ENCODE measurements at regions not wholly inside any gene's neighbourhood (a gene's known extent, or its start where the extent isn't known, plus 50 kb on each side); places are given as distances from the start of the nearest gene placed in this dataset.

DNA sequence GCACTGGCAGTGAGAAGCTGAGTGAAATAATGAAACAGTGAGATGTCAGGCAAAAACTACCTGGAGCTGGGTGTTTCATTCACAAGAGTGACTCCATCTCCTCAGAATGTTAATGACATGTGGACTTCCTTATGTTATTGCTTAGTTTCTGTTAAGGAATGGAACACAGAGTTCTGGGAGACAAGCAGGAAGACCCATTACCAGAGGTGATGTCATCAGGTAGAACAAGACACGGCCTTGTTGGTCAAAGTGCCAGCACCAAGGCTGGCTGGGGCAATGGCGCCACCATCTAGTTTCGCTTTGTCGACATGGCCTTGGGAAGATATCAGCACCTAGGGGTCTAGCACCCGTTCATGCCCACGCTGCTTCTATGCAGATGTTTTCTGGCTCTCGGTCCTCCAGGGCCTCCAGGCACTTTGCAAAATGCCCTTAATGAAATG lies 252.2 kb downstream of the FAM43A start:
- TF ChIP-seq EP300 (conservative IDR thresholded peaks at IDR 0.05; ENCODE audit: poor library complexity, severe bottlenecking) (no peak), EZH2 (IDR thresholded peaks at IDR 0.05; ENCODE audit: borderline replicate concordance, insufficient read depth, low read length, poor library complexity, severe bottlenecking) (no peak), SMC3 (conservative IDR thresholded peaks at IDR 0.05; ENCODE audit: poor library complexity) (no peak), TAF1 (IDR thresholded peaks at IDR 0.05; ENCODE audit: low read depth) (no peak), RAD21 (conservative IDR thresholded peaks at IDR 0.05) (no peak)
- Histone ChIP-seq H3K36me3 (ENCODE audit: insufficient read depth, low read length) (no peaks in the 10 kb centered on the region), H2AFZ (ENCODE audit: low read depth, low read length) (no peak overlapping the region), H3F3A (ENCODE audit: insufficient read depth, low read length, poor library complexity, severe bottlenecking) (no peaks in the 10 kb centered on the region), H4K20me1 (ENCODE audit: insufficient read depth) (no peaks in the 10 kb centered on the region), H3K27ac (ENCODE audit: low read length) (no peak overlapping the region), H3K79me2 (replicated peaks; ENCODE audit: insufficient read depth, low read length) (no peaks in the 10 kb centered on the region), H3K9me2 (ENCODE audit: insufficient read depth, low read length) (no peaks in the 10 kb centered on the region), H3K9me3 (ENCODE audit: low read length) (no peaks in the 10 kb centered on the region), H3K4me2 (ENCODE audit: low read length) (no peak overlapping the region), H3K27me3 (ENCODE audit: insufficient read depth, low read depth, low read length) (no peaks in the 10 kb centered on the region), H3K9ac (ENCODE audit: low read length) (no peak overlapping the region), H3K4me3 (ENCODE audit: low read length) (no peak overlapping the region)

DNA sequence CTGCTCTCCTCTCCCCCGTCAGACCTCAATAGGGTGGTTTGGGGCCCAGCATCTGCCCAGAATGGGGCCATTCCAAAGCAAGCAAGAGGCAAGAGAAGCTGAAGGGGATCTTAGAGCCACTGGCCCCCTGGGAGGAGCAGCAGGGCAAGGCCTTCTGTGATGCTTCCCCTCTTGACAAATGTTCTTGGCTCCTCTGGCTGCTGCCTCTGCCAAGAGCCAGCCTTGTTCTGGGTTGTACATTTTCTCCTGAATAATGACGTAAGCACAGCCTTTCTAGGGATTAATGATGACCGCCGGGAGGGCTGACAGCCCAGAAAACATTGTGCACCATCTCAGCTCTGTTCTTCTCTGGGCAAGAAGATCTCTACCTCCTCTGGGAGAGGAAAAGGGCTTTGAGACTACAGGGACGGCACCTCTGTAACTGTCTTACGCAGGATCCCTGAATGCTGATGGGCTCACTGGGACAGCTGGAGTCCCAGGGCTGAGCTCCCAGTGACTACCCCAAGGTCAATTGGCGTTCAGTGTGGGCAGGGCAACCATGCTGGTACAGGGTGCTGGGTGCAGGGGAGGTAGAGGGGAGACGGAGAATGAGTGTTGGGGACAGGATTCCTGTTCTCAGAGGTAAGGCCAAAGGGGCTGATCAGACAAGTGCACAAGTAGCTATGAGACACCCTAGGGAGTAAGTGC lies 253.3 kb downstream of the FAM43A start:
- H3K9me2 ChIP-seq (ENCODE audit: insufficient read depth, low read length) = no peaks in the 10 kb centered on the region
- H3K9ac ChIP-seq (ENCODE audit: low read length) = no peak overlapping the region
- H3K79me2 ChIP-seq (replicated peaks; ENCODE audit: insufficient read depth, low read length) = no peaks in the 10 kb centered on the region
- no peaks in the 10 kb centered on the region for H3F3A ChIP-seq (ENCODE audit: insufficient read depth, low read length, poor library complexity, severe bottlenecking)
- no peak overlapping the region for H3K4me2 ChIP-seq (ENCODE audit: low read length)
- no peaks in the 10 kb centered on the region for H3K36me3 ChIP-seq (ENCODE audit: insufficient read depth, low read length)
- H3K27me3 ChIP-seq (ENCODE audit: insufficient read depth, low read depth, low read length) = no peaks in the 10 kb centered on the region
- TF ChIP-seq POLR2AphosphoS5 (IDR thresholded peaks at IDR 0.05) (no peak), SMC3 (conservative IDR thresholded peaks at IDR 0.05; ENCODE audit: poor library complexity) (no peak)
- TF ChIP-seq, protein P1, sequence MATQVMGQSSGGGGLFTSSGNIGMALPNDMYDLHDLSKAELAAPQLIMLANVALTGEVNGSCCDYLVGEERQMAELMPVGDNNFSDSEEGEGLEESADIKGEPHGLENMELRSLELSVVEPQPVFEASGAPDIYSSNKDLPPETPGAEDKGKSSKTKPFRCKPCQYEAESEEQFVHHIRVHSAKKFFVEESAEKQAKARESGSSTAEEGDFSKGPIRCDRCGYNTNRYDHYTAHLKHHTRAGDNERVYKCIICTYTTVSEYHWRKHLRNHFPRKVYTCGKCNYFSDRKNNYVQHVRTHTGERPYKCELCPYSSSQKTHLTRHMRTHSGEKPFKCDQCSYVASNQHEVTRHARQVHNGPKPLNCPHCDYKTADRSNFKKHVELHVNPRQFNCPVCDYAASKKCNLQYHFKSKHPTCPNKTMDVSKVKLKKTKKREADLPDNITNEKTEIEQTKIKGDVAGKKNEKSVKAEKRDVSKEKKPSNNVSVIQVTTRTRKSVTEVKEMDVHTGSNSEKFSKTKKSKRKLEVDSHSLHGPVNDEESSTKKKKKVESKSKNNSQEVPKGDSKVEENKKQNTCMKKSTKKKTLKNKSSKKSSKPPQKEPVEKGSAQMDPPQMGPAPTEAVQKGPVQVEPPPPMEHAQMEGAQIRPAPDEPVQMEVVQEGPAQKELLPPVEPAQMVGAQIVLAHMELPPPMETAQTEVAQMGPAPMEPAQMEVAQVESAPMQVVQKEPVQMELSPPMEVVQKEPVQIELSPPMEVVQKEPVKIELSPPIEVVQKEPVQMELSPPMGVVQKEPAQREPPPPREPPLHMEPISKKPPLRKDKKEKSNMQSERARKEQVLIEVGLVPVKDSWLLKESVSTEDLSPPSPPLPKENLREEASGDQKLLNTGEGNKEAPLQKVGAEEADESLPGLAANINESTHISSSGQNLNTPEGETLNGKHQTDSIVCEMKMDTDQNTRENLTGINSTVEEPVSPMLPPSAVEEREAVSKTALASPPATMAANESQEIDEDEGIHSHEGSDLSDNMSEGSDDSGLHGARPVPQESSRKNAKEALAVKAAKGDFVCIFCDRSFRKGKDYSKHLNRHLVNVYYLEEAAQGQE (IDR thresholded peaks at IDR 0.05; ENCODE audit: borderline replicate concordance) = no peak
- TF ChIP-seq, protein P2, sequence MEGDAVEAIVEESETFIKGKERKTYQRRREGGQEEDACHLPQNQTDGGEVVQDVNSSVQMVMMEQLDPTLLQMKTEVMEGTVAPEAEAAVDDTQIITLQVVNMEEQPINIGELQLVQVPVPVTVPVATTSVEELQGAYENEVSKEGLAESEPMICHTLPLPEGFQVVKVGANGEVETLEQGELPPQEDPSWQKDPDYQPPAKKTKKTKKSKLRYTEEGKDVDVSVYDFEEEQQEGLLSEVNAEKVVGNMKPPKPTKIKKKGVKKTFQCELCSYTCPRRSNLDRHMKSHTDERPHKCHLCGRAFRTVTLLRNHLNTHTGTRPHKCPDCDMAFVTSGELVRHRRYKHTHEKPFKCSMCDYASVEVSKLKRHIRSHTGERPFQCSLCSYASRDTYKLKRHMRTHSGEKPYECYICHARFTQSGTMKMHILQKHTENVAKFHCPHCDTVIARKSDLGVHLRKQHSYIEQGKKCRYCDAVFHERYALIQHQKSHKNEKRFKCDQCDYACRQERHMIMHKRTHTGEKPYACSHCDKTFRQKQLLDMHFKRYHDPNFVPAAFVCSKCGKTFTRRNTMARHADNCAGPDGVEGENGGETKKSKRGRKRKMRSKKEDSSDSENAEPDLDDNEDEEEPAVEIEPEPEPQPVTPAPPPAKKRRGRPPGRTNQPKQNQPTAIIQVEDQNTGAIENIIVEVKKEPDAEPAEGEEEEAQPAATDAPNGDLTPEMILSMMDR (IDR thresholded peaks at IDR 0.05; ENCODE audit: poor library complexity, severe bottlenecking) = no peak
- no peaks in the 10 kb centered on the region for H3K9me3 ChIP-seq (ENCODE audit: low read length)
- H4K20me1 ChIP-seq (ENCODE audit: insufficient read depth) = no peaks in the 10 kb centered on the region
- no peak overlapping the region for H2AFZ ChIP-seq (ENCODE audit: low read depth, low read length)
- no peak overlapping the region for H3K27ac ChIP-seq (ENCODE audit: low read length)
- no peak overlapping the region for H3K4me3 ChIP-seq (ENCODE audit: low read length)

DNA sequence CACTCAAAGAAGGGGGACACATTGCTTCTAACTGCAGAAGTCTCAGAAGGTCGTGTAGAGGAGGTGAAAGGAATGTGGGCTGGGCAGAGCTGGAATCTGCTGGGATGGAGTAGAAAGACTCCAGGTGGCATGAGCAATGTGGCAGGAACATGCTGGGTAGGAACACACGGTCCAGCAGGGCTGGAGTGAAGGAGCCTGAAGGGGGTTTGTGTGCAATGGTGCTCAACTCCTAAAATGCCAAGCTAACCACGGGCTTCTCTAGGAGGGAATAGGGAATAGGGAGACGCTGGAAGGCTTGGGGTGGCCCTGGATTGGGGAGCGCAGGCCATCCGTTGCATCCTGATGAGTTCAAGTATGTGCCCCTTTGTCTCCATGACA lies 253.8 kb downstream of the FAM43A start:
- Histone ChIP-seq H3K27me3 (ENCODE audit: insufficient read depth, low read depth, low read length) (no peaks in the 10 kb centered on the region), H2AFZ (ENCODE audit: low read depth, low read length) (no peak overlapping the region), H3F3A (ENCODE audit: insufficient read depth, low read length, poor library complexity, severe bottlenecking) (no peaks in the 10 kb centered on the region), H3K36me3 (ENCODE audit: insufficient read depth, low read length) (no peaks in the 10 kb centered on the region), H3K27ac (ENCODE audit: low read length) (no peak overlapping the region), H3K4me2 (ENCODE audit: low read length) (no peak overlapping the region), H3K79me2 (replicated peaks; ENCODE audit: insufficient read depth, low read length) (no peaks in the 10 kb centered on the region), H4K20me1 (ENCODE audit: insufficient read depth) (no peaks in the 10 kb centered on the region), H3K9ac (ENCODE audit: low read length) (no peak overlapping the region), H3K9me2 (ENCODE audit: insufficient read depth, low read length) (no peaks in the 10 kb centered on the region), H3K9me3 (ENCODE audit: low read length) (no peaks in the 10 kb centered on the region), H3K4me3 (ENCODE audit: low read length) (no peak overlapping the region)
- no peak for TF ChIP-seq POLR2AphosphoS5 (IDR thresholded peaks at IDR 0.05)
